GM20000 (cell line): ENCODE measurements at regions not wholly inside any gene's neighbourhood (a gene's known extent, or its start where the extent isn't known, plus 50 kb on each side); places are given as distances from the start of the nearest gene placed in this dataset.

Experiments used
- DNase-seq: peaks from one replicate; pipeline ENCODE4 v3.0.0; 2012; ENCODE audit warnings: low spot score
- TF ChIP-seq, protein P1 (sequence below): IDR thresholded peaks from 2 replicates; pipeline ENCODE4 v1.5.1; 2012; ENCODE audit warnings: mild to moderate bottlenecking, control low read depth; ENCODE audit errors: extremely low read depth, missing control alignments

DNA sequence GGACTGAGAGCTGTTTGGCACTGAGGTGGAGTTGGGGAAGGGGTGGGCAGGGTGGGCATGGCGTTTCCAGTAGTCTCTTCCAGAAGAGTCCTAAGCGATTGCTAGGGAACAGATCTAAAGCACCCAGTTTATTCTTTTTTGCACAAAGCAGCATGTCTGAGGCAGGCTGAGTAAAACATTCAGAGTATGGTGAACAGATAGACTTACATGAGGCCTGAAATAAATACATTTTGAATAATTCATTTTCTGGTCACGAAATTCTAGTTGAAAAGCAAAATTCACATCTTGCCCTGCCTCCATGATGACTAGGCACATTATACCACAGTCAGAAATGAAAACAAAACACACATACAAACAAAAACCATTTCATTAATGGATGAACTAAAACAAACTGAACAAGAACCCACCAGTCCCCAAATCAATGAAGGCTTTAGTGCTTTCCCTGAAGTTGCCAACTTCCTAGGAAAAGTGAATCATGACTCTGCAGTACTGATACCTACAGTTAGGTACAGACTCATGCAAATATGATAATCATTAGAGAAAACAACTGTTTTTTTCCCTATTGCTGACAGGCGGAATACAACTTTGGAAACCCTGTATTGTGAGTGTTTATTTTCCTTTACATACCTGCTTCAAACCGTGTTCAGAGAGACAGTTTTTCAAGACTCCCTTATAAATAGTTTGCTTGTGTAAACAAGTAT lies 702.9 kb upstream of the POU3F2 start:
- DNase-seq, result no peak
- TF ChIP-seq, protein P1, sequence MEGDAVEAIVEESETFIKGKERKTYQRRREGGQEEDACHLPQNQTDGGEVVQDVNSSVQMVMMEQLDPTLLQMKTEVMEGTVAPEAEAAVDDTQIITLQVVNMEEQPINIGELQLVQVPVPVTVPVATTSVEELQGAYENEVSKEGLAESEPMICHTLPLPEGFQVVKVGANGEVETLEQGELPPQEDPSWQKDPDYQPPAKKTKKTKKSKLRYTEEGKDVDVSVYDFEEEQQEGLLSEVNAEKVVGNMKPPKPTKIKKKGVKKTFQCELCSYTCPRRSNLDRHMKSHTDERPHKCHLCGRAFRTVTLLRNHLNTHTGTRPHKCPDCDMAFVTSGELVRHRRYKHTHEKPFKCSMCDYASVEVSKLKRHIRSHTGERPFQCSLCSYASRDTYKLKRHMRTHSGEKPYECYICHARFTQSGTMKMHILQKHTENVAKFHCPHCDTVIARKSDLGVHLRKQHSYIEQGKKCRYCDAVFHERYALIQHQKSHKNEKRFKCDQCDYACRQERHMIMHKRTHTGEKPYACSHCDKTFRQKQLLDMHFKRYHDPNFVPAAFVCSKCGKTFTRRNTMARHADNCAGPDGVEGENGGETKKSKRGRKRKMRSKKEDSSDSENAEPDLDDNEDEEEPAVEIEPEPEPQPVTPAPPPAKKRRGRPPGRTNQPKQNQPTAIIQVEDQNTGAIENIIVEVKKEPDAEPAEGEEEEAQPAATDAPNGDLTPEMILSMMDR, result no peak

DNA sequence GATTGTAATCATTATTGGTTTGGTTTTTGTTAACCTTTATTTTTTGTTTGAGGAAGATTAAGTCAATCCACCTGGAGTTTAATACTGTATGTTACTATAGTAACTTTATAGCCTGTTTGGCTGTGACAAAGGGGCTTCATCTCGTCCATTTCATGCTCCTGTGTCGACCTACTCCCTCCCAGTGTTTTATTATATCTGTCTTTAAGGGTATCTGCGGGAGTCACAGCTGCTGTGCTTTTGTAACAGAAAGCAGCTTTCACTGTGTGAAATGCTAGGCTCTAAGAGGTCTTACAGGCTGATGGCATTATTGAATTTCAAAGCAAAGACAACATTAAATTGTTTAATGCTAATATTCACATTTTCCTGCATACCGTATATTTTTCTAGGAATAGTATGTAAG lies 698.0 kb upstream of the POU3F2 start:
- no peak for DNase-seq
- TF ChIP-seq, protein P1, result no peak

DNA sequence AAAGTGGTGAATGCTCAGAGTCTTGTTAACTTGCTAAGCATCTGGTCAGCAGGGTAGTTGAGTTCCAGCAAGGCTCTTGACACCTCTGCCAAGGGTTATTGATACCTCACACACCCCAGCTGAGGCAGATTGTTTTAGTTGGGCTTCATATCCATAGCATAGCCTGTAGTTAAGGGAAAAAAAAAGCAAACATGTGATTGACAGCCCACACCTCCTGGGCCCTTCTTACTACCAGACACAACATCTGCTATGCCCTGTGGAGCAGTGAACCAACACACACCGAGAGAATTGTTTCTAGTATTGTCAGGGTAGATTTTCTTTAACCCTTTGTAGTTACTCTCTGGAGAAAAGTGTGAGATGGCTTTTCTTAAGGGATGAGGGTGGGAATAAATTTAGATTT lies 697.0 kb upstream of the POU3F2 start:
- DNase-seq, result no peak
- TF ChIP-seq, protein P1, result no peak

DNA sequence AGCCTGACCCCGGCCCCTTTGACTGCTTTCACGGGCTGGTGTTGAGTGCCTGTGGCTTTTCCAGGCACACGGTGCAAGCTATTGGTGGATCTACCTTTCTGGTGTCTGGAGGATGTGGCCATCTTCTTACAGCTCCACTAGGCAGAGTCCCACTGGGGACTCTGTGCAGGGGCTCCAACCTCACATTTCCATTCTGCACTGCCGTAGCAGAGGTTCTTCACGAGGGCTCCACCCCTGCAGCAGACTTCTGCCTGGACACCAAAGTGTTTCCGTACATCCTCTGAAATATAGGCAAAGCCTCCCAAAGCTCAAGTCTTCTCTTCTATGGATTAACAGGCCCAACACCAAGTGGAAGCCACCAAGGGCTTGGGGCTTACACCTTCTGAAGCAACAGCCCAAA lies 691.5 kb upstream of the POU3F2 start:
- TF ChIP-seq, protein P1, result no peak
- DNase-seq, result no peak

DNA sequence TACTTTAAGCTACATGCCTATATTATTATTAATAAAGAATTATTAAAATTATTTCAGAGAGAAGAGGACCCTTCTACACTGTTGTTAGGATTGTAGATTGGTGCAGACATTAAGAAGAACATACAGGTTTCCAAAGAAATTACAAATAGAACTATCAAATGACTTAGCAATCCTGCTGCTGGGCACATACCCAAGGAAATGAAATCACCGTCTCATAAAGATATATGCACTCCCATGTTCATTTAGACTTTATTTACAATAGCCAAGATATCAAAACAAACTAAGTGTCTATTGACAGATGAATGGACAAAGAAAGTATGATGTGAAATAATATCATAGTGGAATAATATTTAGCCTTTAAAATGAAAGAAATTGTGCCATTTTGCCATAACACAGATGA lies 687.7 kb upstream of the POU3F2 start:
- TF ChIP-seq, protein P1, result no peak
- DNase-seq, result no peak

DNA sequence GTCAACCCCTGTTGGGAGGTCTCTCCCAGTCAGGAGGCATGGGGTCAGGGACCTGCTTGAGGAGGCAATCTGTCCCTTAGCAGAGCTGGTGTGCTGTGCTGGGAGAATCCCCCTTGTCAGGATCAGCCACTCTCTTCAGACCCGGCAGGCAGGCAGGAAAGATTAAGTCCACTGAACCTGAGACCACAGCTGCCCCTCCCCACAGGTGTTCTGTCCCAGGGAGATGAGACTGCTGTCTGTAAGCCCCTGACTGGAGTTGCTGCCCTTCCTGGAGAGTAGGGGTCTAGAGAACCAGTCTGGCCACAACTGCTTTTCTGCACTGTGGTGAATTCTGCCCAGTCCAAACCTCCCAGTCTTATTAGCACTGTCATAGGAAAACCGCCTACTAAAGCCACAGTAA lies 677.8 kb upstream of the POU3F2 start:
- TF ChIP-seq, protein P1, result no peak

DNA sequence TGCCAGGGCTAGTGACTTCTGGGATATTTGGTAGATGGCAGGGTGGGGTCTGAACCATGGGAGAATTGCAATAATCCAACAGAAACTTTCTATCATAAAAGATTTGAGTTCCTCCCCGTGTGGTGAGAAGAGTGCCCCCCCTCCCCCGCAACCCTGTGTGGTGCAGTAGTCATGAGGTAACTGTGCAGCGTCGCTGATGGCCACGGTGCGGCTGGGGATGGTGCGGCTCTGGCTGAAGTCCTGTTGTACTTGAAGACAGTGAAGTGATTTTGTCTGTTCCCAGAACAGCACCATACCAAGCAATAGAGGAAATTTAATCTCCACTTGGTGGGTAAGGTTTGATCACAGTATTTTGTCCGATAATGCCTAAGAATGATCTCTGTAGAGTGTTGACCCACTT lies 654.8 kb upstream of the POU3F2 start:
- no peak for DNase-seq
- TF ChIP-seq, protein P1, result no peak

More for the DNA sequence above, 677.8 kb upstream of the POU3F2 start:
- no peak for DNase-seq
